ENCODE measurements at regions not wholly inside any gene's neighbourhood (a gene's known extent, or its start where the extent isn't known, plus 50 kb on each side); places are given as distances from the start of the nearest gene placed in this dataset.
"Not testable (repeated sequence)": the region's sequence is repeated elsewhere in the genome, so short reads cannot be mapped to it uniquely, and the experiment has no call there.

- H4K5ac ChIP-seq (ENCODE audit: low read length); H3K23ac ChIP-seq (ENCODE audit: low read length); H2AK5ac ChIP-seq (ENCODE audit: low read length); H3K4me2 ChIP-seq (ENCODE audit: low read length); H2BK15ac ChIP-seq (replicated peaks; ENCODE audit: low read depth); H3K27me3 ChIP-seq (ENCODE audit: insufficient read depth, low read length, poor library complexity); H3K79me2 ChIP-seq (ENCODE audit: control insufficient read depth, insufficient read depth, low read length); H3K9ac ChIP-seq (ENCODE audit: low read length); H3K4me3 ChIP-seq (ENCODE audit: low read length); H3K27ac ChIP-seq (ENCODE audit: low read depth, low read length); H3K56ac ChIP-seq (ENCODE audit: low read length); H4K8ac ChIP-seq (ENCODE audit: low read depth, low read length); H3K79me1 ChIP-seq (ENCODE audit: low read length); DNase-seq; H3K4me1 ChIP-seq (ENCODE audit: control insufficient read depth, low read depth, low read length); H3K36me3 ChIP-seq (ENCODE audit: control insufficient read depth, insufficient read depth, low read length); H2BK5ac ChIP-seq (ENCODE audit: low read length); H2BK120ac ChIP-seq (ENCODE audit: low read depth, low read length); H3K4ac ChIP-seq (ENCODE audit: low read depth, low read length); H3K18ac ChIP-seq (ENCODE audit: low read length): not testable (repeated sequence)
- WGBS (ENCODE audit: extremely low coverage, insufficient coverage, low lambda C conversion rate): no CpG with 5 or more reads among the region's 41 CpGs
These were observed 136.2 kb upstream of the ANKRD20A1 start for GRCh38 chr9:67722460-67723090.

- not testable (repeated sequence) for H3K9ac ChIP-seq (ENCODE audit: low read length); H2BK15ac ChIP-seq (replicated peaks; ENCODE audit: low read depth); H3K23ac ChIP-seq (ENCODE audit: low read length); H3K56ac ChIP-seq (ENCODE audit: low read length); H3K4me2 ChIP-seq (ENCODE audit: low read length); H3K4me1 ChIP-seq (ENCODE audit: control insufficient read depth, low read depth, low read length); H4K5ac ChIP-seq (ENCODE audit: low read length); H3K79me1 ChIP-seq (ENCODE audit: low read length); H3K18ac ChIP-seq (ENCODE audit: low read length); H3K4me3 ChIP-seq (ENCODE audit: low read length); H3K36me3 ChIP-seq (ENCODE audit: control insufficient read depth, insufficient read depth, low read length); H3K4ac ChIP-seq (ENCODE audit: low read depth, low read length); H2AK5ac ChIP-seq (ENCODE audit: low read length); H4K8ac ChIP-seq (ENCODE audit: low read depth, low read length); H3K27me3 ChIP-seq (ENCODE audit: insufficient read depth, low read length, poor library complexity); DNase-seq; H3K27ac ChIP-seq (ENCODE audit: low read depth, low read length); H2BK120ac ChIP-seq (ENCODE audit: low read depth, low read length); H3K79me2 ChIP-seq (ENCODE audit: control insufficient read depth, insufficient read depth, low read length); H2BK5ac ChIP-seq (ENCODE audit: low read length)
- WGBS (ENCODE audit: extremely low coverage, insufficient coverage, low lambda C conversion rate): no CpG with 5 or more reads among the region's 15 CpGs
These were observed 135.5 kb upstream of the ANKRD20A1 start for GRCh38 chr9:67723185-67723584.

GRCh38 chr9:67724885-67725284 is 133.8 kb upstream of the ANKRD20A1 start:
- not testable (repeated sequence) for H3K4me1 ChIP-seq (ENCODE audit: control insufficient read depth, low read depth, low read length); H2BK120ac ChIP-seq (ENCODE audit: low read depth, low read length); H3K56ac ChIP-seq (ENCODE audit: low read length); H3K79me1 ChIP-seq (ENCODE audit: low read length); H3K27me3 ChIP-seq (ENCODE audit: insufficient read depth, low read length, poor library complexity); H3K23ac ChIP-seq (ENCODE audit: low read length); H2BK15ac ChIP-seq (replicated peaks; ENCODE audit: low read depth); H3K36me3 ChIP-seq (ENCODE audit: control insufficient read depth, insufficient read depth, low read length); H3K79me2 ChIP-seq (ENCODE audit: control insufficient read depth, insufficient read depth, low read length); H2BK5ac ChIP-seq (ENCODE audit: low read length); H3K4ac ChIP-seq (ENCODE audit: low read depth, low read length); H4K5ac ChIP-seq (ENCODE audit: low read length); H3K4me2 ChIP-seq (ENCODE audit: low read length); H4K8ac ChIP-seq (ENCODE audit: low read depth, low read length); H3K4me3 ChIP-seq (ENCODE audit: low read length); H3K27ac ChIP-seq (ENCODE audit: low read depth, low read length); H3K18ac ChIP-seq (ENCODE audit: low read length); H2AK5ac ChIP-seq (ENCODE audit: low read length); H3K9ac ChIP-seq (ENCODE audit: low read length); DNase-seq
- no CpG with 5 or more reads among the region's 11 CpGs for WGBS (ENCODE audit: extremely low coverage, insufficient coverage, low lambda C conversion rate)

- not testable (repeated sequence) for H2BK120ac ChIP-seq (ENCODE audit: low read depth, low read length); H3K4me3 ChIP-seq (ENCODE audit: low read length); H2BK15ac ChIP-seq (replicated peaks; ENCODE audit: low read depth); H3K18ac ChIP-seq (ENCODE audit: low read length); H3K27ac ChIP-seq (ENCODE audit: low read depth, low read length); H3K23ac ChIP-seq (ENCODE audit: low read length); H3K4me1 ChIP-seq (ENCODE audit: control insufficient read depth, low read depth, low read length); H3K4ac ChIP-seq (ENCODE audit: low read depth, low read length); H3K56ac ChIP-seq (ENCODE audit: low read length); H2BK5ac ChIP-seq (ENCODE audit: low read length); H4K5ac ChIP-seq (ENCODE audit: low read length); H3K9ac ChIP-seq (ENCODE audit: low read length); H3K4me2 ChIP-seq (ENCODE audit: low read length); H3K79me1 ChIP-seq (ENCODE audit: low read length); H3K36me3 ChIP-seq (ENCODE audit: control insufficient read depth, insufficient read depth, low read length); H4K8ac ChIP-seq (ENCODE audit: low read depth, low read length); H3K79me2 ChIP-seq (ENCODE audit: control insufficient read depth, insufficient read depth, low read length); H3K27me3 ChIP-seq (ENCODE audit: insufficient read depth, low read length, poor library complexity); H2AK5ac ChIP-seq (ENCODE audit: low read length); DNase-seq
- no CpG with 5 or more reads among the region's 58 CpGs for whole genome bisulfite sequencing (ENCODE audit: extremely low coverage, insufficient coverage, low lambda C conversion rate)
These were observed 132.3 kb upstream of the ANKRD20A1 start for GRCh38 chr9:67726213-67726988.

GRCh38 chr9:67763133-67763532 is 95.6 kb upstream of the ANKRD20A1 start:
- not testable (repeated sequence) for H2BK5ac ChIP-seq (ENCODE audit: low read length); H3K79me2 ChIP-seq (ENCODE audit: control insufficient read depth, insufficient read depth, low read length); H3K4ac ChIP-seq (ENCODE audit: low read depth, low read length); H3K4me1 ChIP-seq (ENCODE audit: control insufficient read depth, low read depth, low read length); H2BK15ac ChIP-seq (replicated peaks; ENCODE audit: low read depth); H4K8ac ChIP-seq (ENCODE audit: low read depth, low read length); H3K9ac ChIP-seq (ENCODE audit: low read length); H3K18ac ChIP-seq (ENCODE audit: low read length); H3K36me3 ChIP-seq (ENCODE audit: control insufficient read depth, insufficient read depth, low read length); DNase-seq; H3K79me1 ChIP-seq (ENCODE audit: low read length); H3K4me2 ChIP-seq (ENCODE audit: low read length); H4K5ac ChIP-seq (ENCODE audit: low read length); H2AK5ac ChIP-seq (ENCODE audit: low read length); H3K56ac ChIP-seq (ENCODE audit: low read length); H3K4me3 ChIP-seq (ENCODE audit: low read length); H3K27ac ChIP-seq (ENCODE audit: low read depth, low read length); H2BK120ac ChIP-seq (ENCODE audit: low read depth, low read length); H3K23ac ChIP-seq (ENCODE audit: low read length); H3K27me3 ChIP-seq (ENCODE audit: insufficient read depth, low read length, poor library complexity)
- no CpG with 5 or more reads among the region's 4 CpGs for WGBS (ENCODE audit: extremely low coverage, insufficient coverage, low lambda C conversion rate)

All from mesendoderm (in vitro differentiated cells).